LoVo (cell line): ENCODE measurements at regions not wholly inside any gene's neighbourhood (a gene's known extent, or its start where the extent isn't known, plus 50 kb on each side); places are given as distances from the start of the nearest gene placed in this dataset.

Source experiments
- DNase-seq: peaks from one replicate; pipeline ENCODE4 v3.0.0-alpha.2; 2016; ENCODE audit warnings: low spot score

GRCh38 chr15:39486621-39487457, 94.0 kb upstream of the THBS1 start:
- DNase-seq, result no peak

- no peak for DNase-seq
Observed at GRCh38 chr15:39487458-39487735, 93.5 kb upstream of the THBS1 start.

GRCh38 chr15:39488516-39488915, 92.4 kb upstream of the THBS1 start:
- DNase-seq, result no peak

- no peak for DNase-seq
Observed at GRCh38 chr15:39488961-39489360, 91.9 kb upstream of the THBS1 start.

- no peak for DNase-seq
Observed at GRCh38 chr15:39491115-39491885, 89.6 kb upstream of the THBS1 start.

- no peak for DNase-seq
Observed at GRCh38 chr15:39491886-39492490, 88.9 kb upstream of the THBS1 start.

GRCh38 chr15:39493424-39494067, 87.3 kb upstream of the THBS1 start:
- DNase-seq, result no peak

GRCh38 chr15:39494462-39494861, 86.4 kb upstream of the THBS1 start:
- DNase-seq, result no peak

- DNase-seq, result no peak
Observed at GRCh38 chr15:39495871-39496840, 84.7 kb upstream of the THBS1 start.

GRCh38 chr15:39497016-39497758, 83.7 kb upstream of the THBS1 start:
- DNase-seq, result no peak

- no peak for DNase-seq
Observed at GRCh38 chr15:39497759-39498565, 82.9 kb upstream of the THBS1 start.

GRCh38 chr15:39498629-39499028, 82.2 kb upstream of the THBS1 start:
- no peak for DNase-seq

GRCh38 chr15:39499042-39499441, 81.8 kb upstream of the THBS1 start:
- no peak for DNase-seq

- no peak for DNase-seq
Observed at GRCh38 chr15:39499681-39500080, 81.2 kb upstream of the THBS1 start.

GRCh38 chr15:39501366-39502081, 79.4 kb upstream of the THBS1 start:
- DNase-seq, result no peak

- DNase-seq, result no peak
Observed at GRCh38 chr15:39502082-39502447, 78.8 kb upstream of the THBS1 start.

- no peak for DNase-seq
Observed at GRCh38 chr15:39502611-39503195, 78.2 kb upstream of the THBS1 start.

GRCh38 chr15:39503526-39503925, 77.4 kb upstream of the THBS1 start:
- DNase-seq, result no peak

GRCh38 chr15:39504808-39505207, 76.1 kb upstream of the THBS1 start:
- DNase-seq, result no peak
